CD4-positive, alpha-beta T cell treated with Interleukin-1 beta for 1 hour (primary cell): ENCODE measurements at regions not wholly inside any gene's neighbourhood (a gene's known extent, or its start where the extent isn't known, plus 50 kb on each side); places are given as distances from the start of the nearest gene placed in this dataset.
A peak's percentile ranks its signal among the peaks of the same experiment; 100 is the strongest.
"Not testable (repeated sequence)": the region's sequence is repeated elsewhere in the genome, so short reads cannot be mapped to it uniquely, and the experiment has no call there.

Source experiments
- DNase-seq, 2 donors: peaks; one replicate each; pipeline ENCODE4 v3.0.0-alpha.2; 2020 to 2022

- no peak for DNase-seq
Measured at GRCh38 chr1:228870041-228870713, 134.9 kb downstream of the RHOU start.

- DNase-seq: no peak
Measured at GRCh38 chr1:228871314-228872061, 136.2 kb downstream of the RHOU start.

GRCh38 chr1:228872080-228872479 is 136.8 kb downstream of the RHOU start:
- no peak for DNase-seq

GRCh38 chr1:228873709-228874108 is 138.4 kb downstream of the RHOU start:
- no peak for DNase-seq

GRCh38 chr1:228875741-228876140 is 140.5 kb downstream of the RHOU start:
- DNase-seq: no peak

- no peak for DNase-seq
Measured at GRCh38 chr1:228876187-228876586, 140.9 kb downstream of the RHOU start.

GRCh38 chr1:228879164-228879563 is 143.9 kb downstream of the RHOU start:
- DNase-seq: no peak

GRCh38 chr1:228882041-228882770 is 146.9 kb downstream of the RHOU start:
- no peak for DNase-seq

- no peak for DNase-seq
Measured at GRCh38 chr1:228882771-228883450, 147.6 kb downstream of the RHOU start.

- DNase-seq: no peak
Measured at GRCh38 chr1:228883535-228883934, 148.3 kb downstream of the RHOU start.

- DNase-seq: no peak
Measured at GRCh38 chr1:228884196-228884595, 148.9 kb downstream of the RHOU start.

- DNase-seq: no peak
Measured at GRCh38 chr1:228884615-228885566, 149.6 kb downstream of the RHOU start.

GRCh38 chr1:228885845-228886244 is 150.6 kb downstream of the RHOU start:
- DNase-seq: no peak

- no peak for DNase-seq
Measured at GRCh38 chr1:228887101-228887500, 151.8 kb downstream of the RHOU start.

- no peak for DNase-seq
Measured at GRCh38 chr1:228887960-228888359, 152.7 kb downstream of the RHOU start.

- DNase-seq: no peak
Measured at GRCh38 chr1:228889289-228889688, 154.0 kb downstream of the RHOU start.

- no peak for DNase-seq
Measured at GRCh38 chr1:228891272-228892034, 156.2 kb downstream of the RHOU start.

- DNase-seq: not testable (repeated sequence)
Measured at GRCh38 chr1:228892200-228892599, 156.9 kb downstream of the RHOU start.

- no peak for DNase-seq
Measured at GRCh38 chr1:228894442-228894989, 159.2 kb downstream of the RHOU start.

- no peak for DNase-seq
Measured at GRCh38 chr1:228897901-228898300, 162.6 kb downstream of the RHOU start.

- DNase-seq: peak in 1 of 2 donors; percentile 23
Measured at GRCh38 chr1:228898582-228898992, 163.3 kb downstream of the RHOU start.
